A549 (cell line): ENCODE measurements at regions not wholly inside any gene's neighbourhood (a gene's known extent, or its start where the extent isn't known, plus 50 kb on each side); places are given as distances from the start of the nearest gene placed in this dataset.

Experiments
- ATAC-seq, 2 experiments: fragments of 200-7000 bp in 1 of 2; fragments of >200 bp in 1 of 2; cut with Nextera tagmentation in 1 of 2; cut with Tn5 transposase in 1 of 2; 3 replicates each; pipeline versions ENCODE4 v1.8.0 to v1.9.1; 2018 to 2020; ENCODE audit warnings: mild to moderate bottlenecking in 1 of 2, moderate library complexity in 1 of 2
- CTCF ChIA-PET: fragments of 300-600 bp; sonication (Branson Sonifier 250); formaldehyde crosslinking; extraction: SDS; loops from one replicate; lab custom pipeline; 2021; ENCODE audit warnings: antibody characterized with exemption, inconsistent platforms; lab: Yijun Ruan, JAX
- POLR2A ChIA-PET: fragments of 350-600 bp; formaldehyde crosslinking; extraction: SDS; loops from one replicate; lab custom pipeline; 2021; ENCODE audit warnings: antibody characterized with exemption, inconsistent platforms; lab: Yijun Ruan, JAX
- DNase-seq, 2 experiments: peaks; one replicate each; pipeline versions ENCODE4 v3.0.0 to v3.0.0-alpha.2; 2011 to 2016; ENCODE audit warnings: low read depth in 1 of 2, low spot score in 1 of 2
- FAIRE-seq: peaks from 2 replicates; lab custom pipeline; 2011; peaks lifted over from hg19 to GRCh38; lab: Jason Lieb, UNC
- H3K27ac ChIP-seq, 2 experiments: fragments of >200 bp; sonication (Bioruptor Twin); formaldehyde crosslinking; 3 replicates each; pipeline ENCODE4 v1.5.1; 2016 to 2017
- H3K4me1 ChIP-seq: fragments of >200 bp; sonication (Bioruptor Twin); formaldehyde crosslinking; 3 replicates; pipeline ENCODE4 v1.6.1; 2016
- H3K4me2 ChIP-seq: fragments of >200 bp; sonication (Bioruptor Twin); formaldehyde crosslinking; 3 replicates; pipeline ENCODE4 v1.6.1; 2016
- H3K4me3 ChIP-seq: fragments of >200 bp; sonication (Bioruptor Twin); formaldehyde crosslinking; 3 replicates; pipeline ENCODE4 v1.5.1; 2016
- H3K9me3 ChIP-seq: fragments of >200 bp; sonication (Bioruptor Twin); formaldehyde crosslinking; 3 replicates; pipeline ENCODE4 v1.6.1; 2016
- ATOH8 ChIP-seq: fragments of 250-450 bp; sonication (Bioruptor Pico); IDR thresholded peaks from 2 replicates; pipeline ENCODE4 v1.5.0; 2020; ENCODE audit warnings: low read depth, mild to moderate bottlenecking, moderate library complexity
- CBX8 ChIP-seq: fragments of 200-600 bp; sonication (generic); IDR thresholded peaks from 2 replicates; pipeline ENCODE4 v1.6.1; 2016
- CEBPB ChIP-seq, 2 experiments: fragments of >200 bp in 1 of 2; sonication (Bioruptor Twin) in 1 of 2; formaldehyde crosslinking in 1 of 2; IDR thresholded peaks; 2 replicates each; pipeline ENCODE4 v1.6.1; 2012 to 2016
- EP300 ChIP-seq, 2 experiments: fragments of >200 bp; sonication (Bioruptor Twin); formaldehyde crosslinking; IDR thresholded peaks; 2 replicates in 1 of 2; 3 replicates in 1 of 2; pipeline ENCODE4 v1.6.1; 2016 to 2017
- FOSB ChIP-seq: fragments of 250-450 bp; sonication (Bioruptor Pico); IDR thresholded peaks from 2 replicates; pipeline ENCODE4 v1.5.0; 2020; ENCODE audit warnings: mild to moderate bottlenecking, moderate library complexity
- FOXS1 ChIP-seq: fragments of 250-450 bp; sonication (Bioruptor Pico); IDR thresholded peaks from 2 replicates; pipeline ENCODE4 v1.5.0; 2020; ENCODE audit warnings: mild to moderate bottlenecking, moderate library complexity
- HDAC2 ChIP-seq: fragments of 200-600 bp; sonication (generic); IDR thresholded peaks from 2 replicates; pipeline ENCODE4 v1.6.1; 2016
- JUNB ChIP-seq: fragments of >200 bp; sonication (Bioruptor Twin); formaldehyde crosslinking; IDR thresholded peaks from 2 replicates; pipeline ENCODE4 v1.6.1; 2016
- KDM5A ChIP-seq: fragments of 200-600 bp; sonication (generic); IDR thresholded peaks from 2 replicates; pipeline ENCODE4 v1.6.1; 2016; ENCODE audit warnings: antibody characterized with exemption, mild to moderate bottlenecking
- MAFK ChIP-seq: fragments of 450-650 bp; IDR thresholded peaks from 2 replicates; pipeline ENCODE4 v1.6.1; 2014; ENCODE audit not compliant: partially characterized antibody
- NPAS2 ChIP-seq: fragments of 250-450 bp; sonication (Bioruptor Pico); IDR thresholded peaks from 2 replicates; pipeline ENCODE4 v1.8.0; 2022; ENCODE audit warnings: mild to moderate bottlenecking, moderate library complexity, borderline replicate concordance
- RNF2 ChIP-seq: fragments of 200-600 bp; sonication (generic); IDR thresholded peaks from 2 replicates; pipeline ENCODE4 v1.6.1; 2016; ENCODE audit warnings: low read depth, mild to moderate bottlenecking, antibody characterized with exemption, moderate library complexity, borderline replicate concordance
- ZNF302 ChIP-seq: fragments of 250-450 bp; sonication (Bioruptor Pico); IDR thresholded peaks from 2 replicates; pipeline ENCODE4 v1.9.0; 2021; ENCODE audit warnings: inconsistent platforms, mild to moderate bottlenecking, moderate library complexity
- WGBS: methylation state at CpG from one replicate; pipeline ENCODE4 v1.1.6; 2017; ENCODE audit errors: missing lambda C conversion rate; 5-methylcytosine and 5-hydroxymethylcytosine counted together
- TF ChIP-seq, protein P1 (sequence below): fragments of >200 bp; sonication (Bioruptor Twin); formaldehyde crosslinking; IDR thresholded peaks from 3 replicates; pipeline ENCODE4 v1.5.1; 2016
- TF ChIP-seq, protein P2 (sequence below): fragments of 150-350 bp; IDR thresholded peaks from 2 replicates; pipeline ENCODE4 v1.6.1; 2014; ENCODE audit warnings: low read depth, mild to moderate bottlenecking, low read length

GRCh38 chr11:69369945-69370344 is 76.0 kb downstream of the MYEOV start (continued):
- TF ChIP-seq FOSB (CRISPR knock-in tag): no peak
- TF ChIP-seq, protein P1, sequence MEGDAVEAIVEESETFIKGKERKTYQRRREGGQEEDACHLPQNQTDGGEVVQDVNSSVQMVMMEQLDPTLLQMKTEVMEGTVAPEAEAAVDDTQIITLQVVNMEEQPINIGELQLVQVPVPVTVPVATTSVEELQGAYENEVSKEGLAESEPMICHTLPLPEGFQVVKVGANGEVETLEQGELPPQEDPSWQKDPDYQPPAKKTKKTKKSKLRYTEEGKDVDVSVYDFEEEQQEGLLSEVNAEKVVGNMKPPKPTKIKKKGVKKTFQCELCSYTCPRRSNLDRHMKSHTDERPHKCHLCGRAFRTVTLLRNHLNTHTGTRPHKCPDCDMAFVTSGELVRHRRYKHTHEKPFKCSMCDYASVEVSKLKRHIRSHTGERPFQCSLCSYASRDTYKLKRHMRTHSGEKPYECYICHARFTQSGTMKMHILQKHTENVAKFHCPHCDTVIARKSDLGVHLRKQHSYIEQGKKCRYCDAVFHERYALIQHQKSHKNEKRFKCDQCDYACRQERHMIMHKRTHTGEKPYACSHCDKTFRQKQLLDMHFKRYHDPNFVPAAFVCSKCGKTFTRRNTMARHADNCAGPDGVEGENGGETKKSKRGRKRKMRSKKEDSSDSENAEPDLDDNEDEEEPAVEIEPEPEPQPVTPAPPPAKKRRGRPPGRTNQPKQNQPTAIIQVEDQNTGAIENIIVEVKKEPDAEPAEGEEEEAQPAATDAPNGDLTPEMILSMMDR: no peak
- no peak for TF ChIP-seq FOXS1 (CRISPR knock-in tag)
- no peak for TF ChIP-seq CBX8

DNA sequence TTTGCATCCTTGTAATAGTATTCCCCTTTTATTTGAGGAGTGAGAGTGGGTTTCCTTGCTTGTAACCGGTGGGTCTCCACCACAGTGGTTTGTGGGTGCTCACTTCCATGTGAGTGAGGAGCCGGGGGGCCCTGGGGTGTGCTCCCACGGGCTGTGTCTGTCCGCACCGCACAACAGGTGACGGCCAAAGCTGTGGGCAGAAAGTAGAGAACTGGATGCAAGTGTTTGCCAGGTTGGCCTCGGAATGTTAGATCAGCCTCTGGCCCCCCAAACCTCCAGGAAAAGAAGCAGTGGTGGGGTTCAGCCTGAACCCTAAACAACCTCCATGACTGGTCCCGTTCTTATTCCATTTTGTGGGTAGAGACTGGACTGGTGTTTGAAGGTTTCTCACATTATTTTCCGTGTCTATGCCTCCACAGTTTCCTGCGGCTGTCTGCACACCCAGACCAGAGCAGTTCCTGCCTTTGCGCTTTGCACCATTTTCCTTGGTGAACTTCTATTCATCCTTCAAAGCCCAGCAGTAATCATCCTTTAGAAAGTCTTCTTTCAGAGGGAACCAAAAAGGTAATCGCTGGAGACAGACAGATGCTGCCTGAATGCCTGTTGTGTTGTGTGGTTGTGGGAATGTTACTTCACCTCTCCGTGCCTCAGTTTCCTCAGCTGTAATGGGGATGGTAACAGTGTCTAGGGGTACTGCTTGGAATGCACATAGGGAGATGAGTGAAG is 77.2 kb downstream of the MYEOV start:
- H3K4me3 ChIP-seq: no peak overlapping the region
- POLR2A ChIA-PET: no interaction called here
- WGBS: 92% methylated on average over 13 of the region's 13 CpGs
- CTCF ChIA-PET: no interaction called here
- no peak overlapping the region for H3K27ac ChIP-seq
- DNase-seq: no peak
- ATAC-seq: no peak
- no peak overlapping the region for H3K4me2 ChIP-seq
- peaks cover 5% of the 10 kb centered on the region; the same call in 1 of the 3 replicates for H3K4me1 ChIP-seq
- peaks cover 10% of the 10 kb centered on the region for H3K9me3 ChIP-seq
- no peak for FAIRE-seq
- TF ChIP-seq ZNF302 (CRISPR knock-in tag) (no peak), RNF2 (no peak), JUNB (no peak), ATOH8 (CRISPR knock-in tag) (no peak), KDM5A (no peak), NPAS2 (CRISPR knock-in tag) (no peak), MAFK (no peak), CEBPB (IDR thresholded peaks at IDR 0.05) (no peak), EP300 (IDR thresholded peaks at IDR 0.05) (no peak)
- TF ChIP-seq, protein P2, sequence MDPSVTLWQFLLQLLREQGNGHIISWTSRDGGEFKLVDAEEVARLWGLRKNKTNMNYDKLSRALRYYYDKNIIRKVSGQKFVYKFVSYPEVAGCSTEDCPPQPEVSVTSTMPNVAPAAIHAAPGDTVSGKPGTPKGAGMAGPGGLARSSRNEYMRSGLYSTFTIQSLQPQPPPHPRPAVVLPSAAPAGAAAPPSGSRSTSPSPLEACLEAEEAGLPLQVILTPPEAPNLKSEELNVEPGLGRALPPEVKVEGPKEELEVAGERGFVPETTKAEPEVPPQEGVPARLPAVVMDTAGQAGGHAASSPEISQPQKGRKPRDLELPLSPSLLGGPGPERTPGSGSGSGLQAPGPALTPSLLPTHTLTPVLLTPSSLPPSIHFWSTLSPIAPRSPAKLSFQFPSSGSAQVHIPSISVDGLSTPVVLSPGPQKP: no peak

DNA sequence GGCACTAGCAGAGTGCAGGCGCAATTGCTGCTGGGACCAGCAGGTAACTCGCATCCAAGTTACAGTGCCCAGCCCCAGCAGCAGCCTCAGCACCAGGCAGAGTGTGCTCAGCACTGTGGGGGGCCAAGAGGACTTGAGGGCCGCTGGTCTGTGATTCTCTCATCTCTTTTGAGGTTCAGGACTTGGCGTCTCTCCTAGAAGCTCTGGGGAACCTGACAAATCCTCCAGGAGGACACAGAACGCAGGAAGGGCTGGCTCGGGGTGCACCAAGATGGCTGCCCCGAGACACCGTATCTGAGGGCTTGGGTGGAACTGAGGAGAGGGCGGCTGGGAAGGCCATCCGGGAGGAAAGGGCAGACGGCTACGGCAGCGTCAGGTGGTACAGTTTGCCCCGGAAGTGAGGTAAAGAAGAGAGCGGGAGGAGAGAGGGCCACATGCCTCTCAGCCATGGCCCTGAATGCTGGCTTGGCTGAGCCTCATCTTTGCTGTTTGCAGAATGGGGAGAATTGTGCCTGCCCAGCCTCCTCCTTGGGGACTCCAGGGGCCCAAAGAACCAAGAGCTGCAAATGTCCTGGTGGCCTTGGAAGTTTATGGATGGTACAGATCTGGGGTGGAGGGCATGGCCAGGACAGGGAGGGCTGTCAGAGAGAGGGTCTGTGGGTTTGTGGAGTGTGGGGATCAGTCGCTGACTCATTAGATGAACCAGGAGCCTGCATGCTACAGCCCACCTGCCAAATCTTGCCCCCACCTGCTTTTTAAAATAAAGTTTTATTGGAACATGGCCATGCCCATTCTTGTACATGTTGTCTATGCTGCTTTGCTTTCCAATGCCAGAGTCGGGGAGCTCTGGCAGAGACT is 78.0 kb downstream of the MYEOV start:
- WGBS: 92% methylated on average over 16 of the region's 17 CpGs
- no peak overlapping the region for H3K4me3 ChIP-seq
- POLR2A ChIA-PET: no interaction called here
- peaks cover 14% of the 10 kb centered on the region; the same call in 2 of the 3 replicates for H3K4me1 ChIP-seq
- H3K9me3 ChIP-seq: peaks cover 10% of the 10 kb centered on the region
- CTCF ChIA-PET: interaction anchor here (0.6 kb wide), 1 partner anchor 43 kb away, joined by 3 read pairs; no protein-coding TSS in a partner anchor
- TF ChIP-seq FOSB (CRISPR knock-in tag) (no peak), HDAC2 (no peak)
- no peak for FAIRE-seq
- no peak for DNase-seq
- no peak overlapping the region for H3K4me2 ChIP-seq
- no peak overlapping the region for H3K27ac ChIP-seq
- no peak for ATAC-seq
